GDM1 (cell line): ENCODE measurements at regions not wholly inside any gene's neighbourhood (a gene's known extent, or its start where the extent isn't known, plus 50 kb on each side); places are given as distances from the start of the nearest gene placed in this dataset.

Experiments
- DNase-seq: peaks from one replicate; lab custom pipeline; 2025; lab: John Stamatoyannopoulos, UW

DNA sequence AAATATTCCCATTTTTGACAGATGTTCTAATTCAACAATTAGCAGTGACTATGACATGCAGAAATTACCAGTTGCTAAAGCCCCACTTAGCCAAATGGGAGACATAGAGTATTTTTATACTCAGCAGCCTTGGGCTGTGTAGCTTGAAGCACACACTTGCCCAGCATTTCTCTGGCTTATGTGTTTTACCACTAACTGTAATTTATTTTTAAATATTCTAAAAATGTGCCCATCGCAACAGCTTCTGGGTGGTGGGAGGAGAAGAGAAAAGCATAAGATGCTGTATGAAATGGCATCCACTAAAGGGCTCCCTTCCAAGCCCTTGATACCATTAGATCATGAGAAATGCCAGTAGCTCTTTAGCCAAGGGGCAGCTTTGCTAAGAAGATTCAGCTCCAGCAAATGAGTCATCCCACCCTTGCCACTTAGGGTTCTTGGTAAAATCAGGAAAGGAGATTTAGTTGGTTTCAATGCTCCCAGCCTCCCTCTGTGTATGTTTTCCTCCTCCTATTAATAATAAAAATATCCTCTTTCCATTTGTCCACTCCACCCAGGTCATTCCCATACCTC, 462.7 kb upstream of the DEPDC1 start:
- no peak for DNase-seq

DNA sequence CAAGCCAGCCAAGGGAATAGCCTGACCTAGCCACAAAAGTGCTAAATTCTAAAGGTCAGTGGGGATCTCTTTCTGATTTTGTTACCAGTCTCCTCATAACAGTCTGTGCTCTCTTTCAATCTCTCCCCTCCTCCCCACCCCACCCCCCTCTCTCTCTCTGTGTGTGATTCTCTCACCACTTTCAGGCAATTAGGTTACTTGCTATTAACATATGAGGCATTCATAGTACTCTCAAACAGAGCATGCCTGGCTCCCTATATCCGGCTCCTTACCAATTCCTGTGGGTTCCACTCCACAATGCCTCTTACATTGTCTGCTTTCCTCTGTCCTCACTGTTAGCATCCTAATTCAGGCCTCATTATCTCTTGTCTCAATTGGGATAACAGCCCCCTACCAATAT, 464.3 kb upstream of the DEPDC1 start:
- DNase-seq = no peak

DNA sequence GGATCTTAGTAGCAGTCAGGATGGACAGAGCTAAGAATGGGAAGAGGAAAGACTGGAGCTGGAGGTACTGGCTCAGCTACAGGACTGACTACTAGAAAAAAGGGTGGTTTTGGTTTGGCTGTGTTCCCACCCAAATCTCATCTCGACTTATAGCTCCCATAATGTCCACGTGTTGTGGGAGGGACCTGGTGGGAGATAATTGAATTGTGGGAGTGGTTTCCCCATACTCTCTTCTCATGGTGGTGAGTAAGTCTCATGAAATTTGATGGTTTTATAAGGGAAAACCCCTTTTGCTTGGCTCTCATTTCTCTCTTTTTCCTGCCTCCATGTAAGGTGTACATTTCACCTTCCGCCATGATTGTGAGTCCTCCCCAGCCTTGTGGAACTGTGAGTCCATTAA, 466.5 kb upstream of the DEPDC1 start:
- no peak for DNase-seq

DNA sequence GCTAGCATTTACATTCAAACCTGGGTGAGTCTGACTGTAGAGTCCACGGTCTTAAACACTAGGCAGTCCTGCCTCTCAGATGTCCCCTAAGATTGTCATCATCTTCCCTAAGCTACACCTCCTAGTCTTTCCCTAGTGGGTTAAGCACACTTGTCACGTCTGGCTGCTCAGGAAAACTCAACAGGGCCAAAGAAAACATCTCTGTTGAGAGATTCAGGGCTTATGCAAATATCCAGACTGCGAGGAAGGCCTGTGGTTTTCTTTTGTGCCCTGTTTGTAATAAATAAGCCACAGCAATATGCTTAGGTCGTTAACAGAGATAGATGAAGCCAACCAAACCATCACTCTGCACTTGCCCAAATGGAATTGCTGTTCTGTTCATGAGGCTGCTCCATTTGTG, 472.6 kb upstream of the DEPDC1 start:
- DNase-seq = no peak

GRCh38 chr1:68970571-68970970, 473.7 kb upstream of the DEPDC1 start:
- no peak for DNase-seq

DNA sequence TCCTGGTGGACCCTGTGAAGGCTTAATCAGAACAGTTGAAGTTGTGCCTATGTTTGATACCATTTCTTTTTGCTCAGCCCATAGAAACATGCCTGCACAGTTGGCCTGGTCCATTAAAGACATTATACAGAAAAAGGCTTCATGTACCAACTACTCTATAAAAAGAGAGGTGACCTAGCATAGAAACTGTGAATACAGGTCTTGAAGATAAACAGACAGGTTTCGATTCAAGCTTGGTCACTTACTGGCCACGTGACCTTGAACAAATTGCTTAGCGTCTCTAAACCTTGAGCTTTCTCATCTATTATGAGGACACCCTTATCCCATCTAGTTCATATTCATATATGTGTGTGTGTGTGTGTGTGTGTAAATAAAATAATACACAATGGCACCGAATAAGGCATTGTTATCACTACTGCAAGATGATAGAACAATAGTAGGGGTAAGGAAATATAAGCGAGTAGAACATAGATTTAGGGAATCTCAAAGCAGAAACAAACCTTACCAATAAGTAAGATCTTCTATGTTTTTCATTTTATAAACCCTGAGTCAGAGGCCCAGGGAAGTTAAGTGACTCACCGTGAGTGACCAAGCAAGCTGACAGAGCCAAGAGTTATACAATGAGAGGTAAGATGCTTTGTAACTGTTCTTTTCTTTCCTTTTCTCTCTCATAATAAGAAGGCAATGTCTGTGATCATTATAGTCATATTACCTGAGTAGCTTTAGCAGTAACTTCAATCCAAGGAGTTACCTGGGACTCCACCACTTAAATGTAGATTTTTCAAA, 476.8 kb upstream of the DEPDC1 start:
- DNase-seq = no peak

DNA sequence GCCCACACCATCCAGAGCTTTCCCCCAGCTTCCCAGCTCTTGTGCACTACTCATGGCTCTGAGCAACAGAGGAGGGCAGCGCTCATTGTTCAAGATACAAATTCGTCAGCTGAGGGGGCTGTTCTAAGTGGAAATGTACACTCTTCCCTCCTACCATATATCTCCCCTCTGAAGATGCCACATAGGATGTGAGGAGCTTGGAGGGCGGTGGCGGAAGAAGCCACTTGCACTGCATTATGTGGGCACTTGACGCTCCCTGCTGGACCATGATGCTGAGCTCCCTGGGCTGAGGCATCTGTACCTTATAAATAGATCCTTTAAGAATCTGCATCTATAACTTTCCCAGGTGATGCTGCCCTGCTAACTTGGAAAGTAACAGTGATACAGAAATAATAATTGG, 477.6 kb upstream of the DEPDC1 start:
- no peak for DNase-seq

GRCh38 chr1:68975212-68975933, 478.5 kb upstream of the DEPDC1 start:
- no peak for DNase-seq

DNA sequence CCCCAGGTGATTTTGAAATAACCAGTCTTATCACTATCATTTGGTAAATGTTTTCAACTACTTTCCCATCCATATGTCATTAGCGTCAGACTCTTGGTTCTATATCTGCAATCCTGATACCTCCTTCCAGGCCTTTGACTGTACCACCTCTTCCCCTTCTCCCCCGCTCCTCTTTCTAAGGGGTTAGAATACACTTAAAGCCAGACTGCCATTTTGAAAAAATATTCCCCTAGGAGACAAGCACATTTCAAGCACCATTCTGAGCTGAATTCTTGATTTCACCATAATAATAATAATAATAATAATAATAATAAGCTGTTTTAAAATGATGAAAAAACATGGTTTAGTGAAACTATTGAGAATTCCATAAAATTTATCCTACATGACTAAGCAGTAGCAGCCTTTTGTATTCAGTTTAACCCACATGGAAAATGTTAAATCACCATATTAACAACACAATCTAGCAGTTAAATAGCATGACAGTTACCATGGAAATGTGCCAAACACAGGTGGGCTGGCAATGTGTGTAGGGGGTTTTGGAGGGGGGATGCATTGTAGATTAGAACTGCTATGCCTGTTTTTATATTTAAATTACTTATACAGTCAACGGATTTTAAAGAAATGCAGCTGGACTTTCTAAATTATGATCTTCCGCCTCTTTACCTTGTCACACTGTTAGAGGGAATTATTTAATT, 480.2 kb upstream of the DEPDC1 start:
- DNase-seq = no peak

- DNase-seq = no peak
Measured at GRCh38 chr1:68979891-68980290, 483.0 kb upstream of the DEPDC1 start.

- DNase-seq = no peak
Measured at GRCh38 chr1:68984289-68984688, 487.4 kb upstream of the DEPDC1 start.

- DNase-seq = no peak
Measured at GRCh38 chr1:68994096-68994495, 497.2 kb upstream of the DEPDC1 start.

DNA sequence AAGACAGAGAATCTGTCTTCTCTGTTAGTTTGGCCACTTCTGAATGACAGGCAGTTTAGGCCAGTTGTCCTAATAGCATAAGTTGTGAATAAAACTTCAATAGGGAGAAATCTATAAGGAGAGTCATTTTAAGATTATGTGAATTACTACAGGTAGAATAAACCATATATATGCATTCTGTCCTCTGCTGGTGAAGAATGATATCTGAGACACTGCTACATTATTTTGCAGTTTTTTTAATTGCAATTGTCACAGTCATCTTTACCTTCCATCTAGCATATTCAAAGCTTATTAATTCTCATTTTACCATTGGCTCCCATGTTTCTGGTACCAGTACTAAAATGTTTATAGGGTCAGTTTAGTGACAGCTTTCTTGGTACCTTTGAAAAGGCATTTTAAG, 519.6 kb upstream of the DEPDC1 start:
- no peak for DNase-seq

GRCh38 chr1:69029649-69030048, 532.8 kb upstream of the DEPDC1 start:
- no peak for DNase-seq

DNA sequence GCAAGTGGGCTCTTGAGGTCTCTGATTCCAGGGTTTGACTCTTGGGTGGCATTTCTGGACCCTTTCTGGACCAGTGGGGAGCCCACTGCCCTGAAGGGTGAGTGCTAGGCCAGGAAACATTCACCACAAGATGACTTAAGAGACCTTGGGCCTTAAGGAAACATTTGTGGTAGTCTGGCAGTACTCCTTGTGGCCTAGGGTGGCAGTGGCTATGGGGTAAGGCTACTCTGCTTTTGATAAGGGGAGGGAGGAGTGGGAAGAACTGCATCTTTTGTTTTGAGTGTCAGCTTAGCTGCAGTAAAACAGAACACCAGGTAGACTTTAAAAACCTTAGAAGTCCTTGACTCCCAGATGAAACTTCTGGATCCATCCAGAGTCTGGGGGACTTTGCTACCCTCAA, 529.3 kb upstream of the LRRC7 start:
- no peak for DNase-seq

GRCh38 chr1:69045572-69045971, 522.1 kb upstream of the LRRC7 start:
- no peak for DNase-seq

DNA sequence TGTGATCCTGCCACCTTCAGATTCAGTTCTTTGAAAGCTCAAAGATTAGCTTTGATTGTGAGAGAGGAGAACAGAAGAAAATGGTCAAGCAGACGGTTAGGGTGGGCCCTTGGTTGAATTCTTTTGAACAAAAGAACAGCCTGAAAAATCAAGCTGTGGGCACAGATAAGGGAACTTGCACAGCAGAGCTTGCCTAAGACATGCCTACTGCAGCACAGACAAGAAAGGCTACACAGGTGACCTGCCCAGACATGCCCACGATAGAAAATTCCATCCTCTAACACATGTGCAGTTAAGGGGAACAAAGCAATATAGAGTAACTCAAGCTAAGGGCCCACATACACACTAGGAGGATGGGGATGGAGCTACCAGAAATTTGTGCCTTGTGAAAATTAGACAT, 512.5 kb upstream of the LRRC7 start:
- peak; percentile 73 for DNase-seq

DNA sequence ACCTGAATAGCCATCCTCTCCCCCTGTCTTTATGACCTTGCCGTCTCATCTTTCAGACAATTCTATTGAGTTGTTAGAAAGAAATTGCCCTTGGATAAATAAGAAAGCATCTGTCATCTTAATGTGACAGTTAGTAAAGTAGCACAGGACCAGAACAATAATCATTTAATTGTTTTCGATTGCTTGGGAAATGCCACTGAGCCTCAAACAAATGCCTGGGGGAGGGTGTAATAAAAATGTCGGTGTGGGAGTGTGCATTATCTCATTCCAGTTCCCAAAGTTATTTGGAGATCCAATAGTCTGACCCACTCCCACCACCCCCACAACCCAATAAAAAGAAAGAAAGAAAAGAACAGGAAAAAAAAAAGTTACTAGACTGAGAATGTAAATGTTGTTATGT, 509.3 kb upstream of the LRRC7 start:
- DNase-seq = no peak

- DNase-seq = no peak
Measured at GRCh38 chr1:69070660-69071373, 496.9 kb upstream of the LRRC7 start.

GRCh38 chr1:69073176-69073575, 494.5 kb upstream of the LRRC7 start:
- DNase-seq = no peak

DNA sequence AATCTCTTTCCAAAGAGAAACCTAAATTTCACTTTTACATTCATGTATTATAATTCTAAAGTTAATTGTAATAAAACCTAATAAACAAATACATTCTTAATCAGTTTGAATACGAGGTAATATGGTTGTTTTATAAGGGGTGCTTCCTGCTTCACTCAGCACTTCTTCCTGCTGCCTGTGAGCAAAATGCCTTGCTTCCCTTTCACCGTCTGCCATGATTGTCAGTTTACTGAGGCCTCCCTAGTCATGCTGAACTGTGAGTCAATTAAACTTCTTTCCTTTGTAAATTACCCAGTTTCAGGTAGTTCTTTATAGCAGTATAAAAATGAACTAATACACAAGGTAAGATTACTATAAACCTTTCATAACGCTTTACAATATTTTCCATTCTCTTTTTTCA, 491.1 kb upstream of the LRRC7 start:
- no peak for DNase-seq

- no peak for DNase-seq
Measured at GRCh38 chr1:69077198-69077597, 490.5 kb upstream of the LRRC7 start.
